NCI-H2227 treated with DMSO at 0.1 percent for 48 hours (cell line): ENCODE measurements at regions not wholly inside any gene's neighbourhood (a gene's known extent, or its start where the extent isn't known, plus 50 kb on each side); places are given as distances from the start of the nearest gene placed in this dataset.
"Not testable (repeated sequence)": the region's sequence is repeated elsewhere in the genome, so short reads cannot be mapped to it uniquely, and the experiment has no call there.

ENCODE experiments used
- DNase-seq: peaks from one replicate; lab custom pipeline; 2025; lab: John Stamatoyannopoulos, UW

GRCh38 chr3:180743813-180744590 lies 64.7 kb upstream of the CCDC39 start:
- DNase-seq = peak; percentile 96

- DNase-seq = peak; percentile 55
Measured at GRCh38 chr3:180747805-180748361, 68.6 kb upstream of the CCDC39 start.

DNA sequence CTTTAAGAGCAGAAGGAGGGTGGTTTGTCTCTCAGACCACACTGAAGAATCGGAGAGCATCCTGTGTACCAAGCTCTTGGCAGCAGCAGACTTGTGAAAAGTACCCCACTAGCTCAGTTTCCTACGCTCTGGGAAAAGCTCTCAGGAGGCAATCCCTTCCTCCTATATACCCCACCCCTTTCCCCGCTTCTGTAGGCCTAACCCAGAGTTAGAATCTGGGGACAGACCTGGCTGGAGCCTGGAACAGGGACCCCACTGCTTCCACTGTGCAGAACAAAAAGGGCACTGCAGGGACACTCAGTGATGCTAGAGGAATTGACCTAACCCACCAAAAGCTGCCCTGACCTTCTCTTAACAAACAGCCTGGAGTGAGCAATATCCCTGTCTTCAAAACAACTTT lies 70.0 kb upstream of the CCDC39 start:
- no peak for DNase-seq

- DNase-seq = no peak
Measured at GRCh38 chr3:180749796-180750195, 70.5 kb upstream of the CCDC39 start.

GRCh38 chr3:180755556-180755955 lies 76.3 kb upstream of the CCDC39 start:
- no peak for DNase-seq

- no peak for DNase-seq
Measured at GRCh38 chr3:180762866-180763265, 83.6 kb upstream of the CCDC39 start.

- DNase-seq = no peak
Measured at GRCh38 chr3:180764481-180764880, 85.2 kb upstream of the CCDC39 start.

- DNase-seq = no peak
Measured at GRCh38 chr3:180770639-180771038, 91.3 kb upstream of the CCDC39 start.

- DNase-seq = no peak
Measured at GRCh38 chr3:180776433-180776832, 97.1 kb upstream of the CCDC39 start.

- peak; percentile 8 for DNase-seq
Measured at GRCh38 chr3:180782195-180782984, 103.1 kb upstream of the CCDC39 start.

DNA sequence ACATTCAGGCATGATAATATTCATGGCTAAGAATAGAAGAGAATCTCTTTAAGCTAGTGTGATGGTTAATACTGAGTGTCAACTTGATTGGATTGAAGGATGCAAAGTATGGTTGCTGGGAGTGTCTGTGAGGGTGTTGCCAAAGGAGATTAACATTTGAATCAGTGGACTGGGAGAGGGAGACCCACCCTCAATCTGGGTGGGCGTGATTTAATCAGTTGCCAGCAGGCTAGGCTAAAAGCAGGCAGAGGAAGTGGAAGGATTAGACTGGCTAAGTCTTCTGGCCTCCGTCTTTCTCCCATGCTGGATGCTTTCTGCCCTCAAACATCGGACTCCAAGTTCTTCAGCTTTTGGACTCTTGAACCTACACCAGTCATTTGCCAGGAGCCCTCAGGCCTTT lies 106.9 kb upstream of the CCDC39 start:
- DNase-seq = not testable (repeated sequence)

DNA sequence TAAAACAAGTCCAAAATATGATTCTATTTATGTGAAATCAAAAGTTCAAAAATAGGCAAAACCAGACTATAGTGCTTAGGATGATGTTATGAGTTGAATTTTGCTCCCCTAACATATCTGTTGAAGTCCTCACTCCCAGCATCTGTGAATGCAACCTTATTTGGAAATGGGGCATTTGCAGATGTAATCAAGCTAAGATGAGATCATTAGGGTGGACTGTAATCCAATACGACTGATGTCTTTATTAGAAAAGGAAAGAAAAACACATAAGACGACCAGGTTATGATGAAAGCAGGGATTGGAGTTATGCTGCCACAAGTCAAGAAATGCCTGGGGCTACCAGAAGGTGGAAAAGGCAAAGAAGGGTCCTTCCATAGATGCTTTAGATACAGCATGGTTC lies 110.5 kb upstream of the CCDC39 start:
- DNase-seq = no peak

DNA sequence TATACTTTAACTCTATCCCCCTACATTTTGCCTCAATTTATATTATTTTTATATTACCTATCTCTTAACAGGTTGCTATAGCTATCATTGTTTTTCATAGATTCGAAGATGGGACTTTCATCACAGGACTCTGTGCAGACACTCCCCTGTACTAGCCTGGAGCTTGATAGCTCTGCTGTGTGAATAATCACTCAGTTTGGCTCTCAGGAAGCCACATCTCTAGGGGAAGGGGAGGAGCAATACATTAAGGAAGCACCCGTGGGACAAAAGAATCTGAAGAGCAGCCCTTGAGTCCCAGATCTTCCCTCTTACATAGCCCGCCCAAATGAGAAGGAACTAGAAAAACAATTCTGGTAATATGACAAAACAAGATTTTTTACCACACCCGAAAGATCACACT lies 114.3 kb upstream of the FXR1 start:
- DNase-seq = no peak

- DNase-seq = peak; percentile 80
Measured at GRCh38 chr3:180802837-180803236, 109.6 kb upstream of the FXR1 start.

- peak; percentile 67 for DNase-seq
Measured at GRCh38 chr3:180804916-180805315, 107.6 kb upstream of the FXR1 start.

- no peak for DNase-seq
Measured at GRCh38 chr3:180808823-180809575, 103.5 kb upstream of the FXR1 start.

- DNase-seq = no peak
Measured at GRCh38 chr3:180820400-180820799, 92.1 kb upstream of the FXR1 start.

DNA sequence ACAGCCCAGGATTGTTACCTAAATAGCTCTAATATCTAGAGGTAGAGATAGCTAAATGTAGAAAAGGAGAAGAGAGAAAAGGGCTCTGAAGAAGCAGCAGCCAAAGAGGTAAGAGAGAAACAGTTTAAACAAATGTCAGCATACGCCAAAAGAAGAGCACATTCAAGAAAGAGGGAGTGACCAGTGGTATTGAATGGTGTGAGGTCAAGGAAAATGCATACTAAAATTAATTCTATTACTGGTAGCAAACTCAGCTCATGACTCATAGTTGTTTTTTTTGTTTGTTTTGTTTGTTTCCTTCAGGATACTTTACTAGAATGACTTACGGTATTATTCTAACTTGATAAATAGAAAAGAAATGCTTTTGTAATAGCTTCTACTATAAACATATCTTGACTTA lies 86.5 kb upstream of the FXR1 start:
- no peak for DNase-seq

- no peak for DNase-seq
Measured at GRCh38 chr3:180827171-180827570, 85.3 kb upstream of the FXR1 start.

DNA sequence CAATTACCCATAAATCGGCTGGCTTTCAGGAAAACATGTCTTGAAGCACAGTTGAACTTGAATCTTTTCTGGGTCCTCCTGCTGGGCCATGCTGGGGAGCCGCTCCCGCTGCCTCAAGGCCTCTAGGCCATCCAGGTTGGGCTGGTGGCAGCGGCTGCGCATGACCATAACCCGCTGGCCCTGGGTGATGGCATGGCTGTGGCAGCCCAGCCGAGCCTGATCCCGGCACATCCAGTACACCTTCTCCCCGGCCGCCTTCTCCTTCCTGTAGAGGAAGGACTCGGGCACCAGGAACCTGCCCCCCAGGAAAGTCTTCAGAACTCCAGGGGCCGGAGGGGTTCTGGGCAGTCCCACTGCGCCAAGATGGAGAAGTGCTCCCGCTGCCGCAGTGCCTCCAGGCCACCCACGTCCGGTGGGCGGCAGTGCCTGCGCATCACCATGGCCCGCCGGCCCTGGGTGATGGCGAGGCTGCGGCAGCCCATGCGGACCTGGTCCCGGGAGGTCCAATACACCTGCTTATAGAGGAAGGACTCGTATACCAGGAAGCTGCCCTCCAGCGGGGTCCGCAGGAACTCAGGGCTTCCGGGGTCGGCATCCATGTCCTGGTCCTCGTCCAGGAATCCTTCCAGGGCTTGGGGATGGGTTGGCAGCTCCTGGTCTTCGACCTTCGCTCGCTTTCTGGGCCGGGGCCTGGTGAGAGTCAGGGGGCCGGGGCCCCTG lies 84.3 kb upstream of the FXR1 start:
- no peak for DNase-seq

- DNase-seq = no peak
Measured at GRCh38 chr3:180828723-180829408, 83.6 kb upstream of the FXR1 start.
